Progenitor cell of endocrine pancreas (in vitro differentiated cells): ENCODE measurements at regions not wholly inside any gene's neighbourhood (a gene's known extent, or its start where the extent isn't known, plus 50 kb on each side); places are given as distances from the start of the nearest gene placed in this dataset.
"Not testable (repeated sequence)": the region's sequence is repeated elsewhere in the genome, so short reads cannot be mapped to it uniquely, and the experiment has no call there.

Source experiments
- DNase-seq: peaks from one replicate; pipeline ENCODE4 v3.0.0; 2021; ENCODE audit warnings: low spot score; ENCODE audit not compliant: unreplicated experiment
- H3K27ac Mint-ChIP-seq: 2 replicates; pipeline ENCODE4 v1.8.0; 2021; ENCODE audit warnings: mild to moderate bottlenecking, moderate library complexity, mixed read lengths
- H3K27me3 Mint-ChIP-seq: 2 replicates; pipeline ENCODE4 v1.8.0; 2021; ENCODE audit warnings: mixed read lengths
- H3K36me3 Mint-ChIP-seq: 2 replicates; pipeline ENCODE4 v1.8.0; 2022; ENCODE audit warnings: mixed read lengths; ENCODE audit not compliant: insufficient read depth
- H3K4me1 Mint-ChIP-seq: 2 replicates; pipeline ENCODE4 v1.8.0; 2021; ENCODE audit warnings: low read depth, mixed read lengths
- H3K4me3 Mint-ChIP-seq: 2 replicates; pipeline ENCODE4 v1.8.0; 2021; ENCODE audit warnings: low read depth, mild to moderate bottlenecking, moderate library complexity, mixed read lengths
- H3K9me3 Mint-ChIP-seq: 2 replicates; pipeline ENCODE4 v1.8.0; 2021; ENCODE audit warnings: low read depth, mixed read lengths
- CTCF ChIP-seq: fragments of 200-600 bp; sonication (generic); IDR thresholded peaks from one replicate; pipeline ENCODE4 v1.5.0; 2021; ENCODE audit warnings: antibody characterized with exemption, mild to moderate bottlenecking; ENCODE audit not compliant: unreplicated experiment

- peaks cover 37% of the 10 kb centered on the region for H3K27me3 Mint-ChIP-seq
- no peak for TF ChIP-seq CTCF
- DNase-seq, result no peak
- no peaks in the 10 kb centered on the region for H3K4me1 Mint-ChIP-seq
- peaks cover 8% of the 10 kb centered on the region for H3K9me3 Mint-ChIP-seq
- no peak overlapping the region for H3K4me3 Mint-ChIP-seq
- H3K36me3 Mint-ChIP-seq, result no peaks in the 10 kb centered on the region
- no peak overlapping the region for H3K27ac Mint-ChIP-seq
Observed at GRCh38 chr3:184502123-184502667, 59.4 kb upstream of the EPHB3 start.

- not testable (repeated sequence) for H3K27ac Mint-ChIP-seq, H3K4me3 Mint-ChIP-seq, H3K36me3 Mint-ChIP-seq, H3K9me3 Mint-ChIP-seq, DNase-seq, H3K4me1 Mint-ChIP-seq
- peaks cover 39% of the 10 kb centered on the region for H3K27me3 Mint-ChIP-seq
Observed at GRCh38 chr3:184502841-184503240, 58.7 kb upstream of the EPHB3 start.

GRCh38 chr3:184503647-184504046 lies 57.9 kb upstream of the EPHB3 start:
- H3K4me3 Mint-ChIP-seq, result no peak overlapping the region
- TF ChIP-seq CTCF, result no peak
- no peak for DNase-seq
- H3K4me1 Mint-ChIP-seq, result no peaks in the 10 kb centered on the region
- H3K27ac Mint-ChIP-seq, result no peak overlapping the region
- peaks cover 37% of the 10 kb centered on the region for H3K27me3 Mint-ChIP-seq
- no peaks in the 10 kb centered on the region for H3K36me3 Mint-ChIP-seq
- peaks cover 8% of the 10 kb centered on the region for H3K9me3 Mint-ChIP-seq

- no peak for TF ChIP-seq CTCF
- Mint-ChIP-seq H3K4me3 (no peak overlapping the region), H3K27ac (no peak overlapping the region), H3K4me1 (no peaks in the 10 kb centered on the region), H3K27me3 (peaks cover 37% of the 10 kb centered on the region), H3K9me3 (peaks cover 8% of the 10 kb centered on the region), H3K36me3 (no peaks in the 10 kb centered on the region)
- no peak for DNase-seq
Observed at GRCh38 chr3:184505076-184505878, 56.3 kb upstream of the EPHB3 start.

- Mint-ChIP-seq H3K27me3 (peaks cover 50% of the 10 kb centered on the region), H3K4me3 (no peak overlapping the region), H3K9me3 (peaks cover 10% of the 10 kb centered on the region), H3K27ac (no peak overlapping the region), H3K4me1 (no peaks in the 10 kb centered on the region), H3K36me3 (no peaks in the 10 kb centered on the region)
- no peak for DNase-seq
- TF ChIP-seq CTCF, result no peak
Observed at GRCh38 chr3:184506561-184506991, 55.0 kb upstream of the EPHB3 start.

- no peak for TF ChIP-seq CTCF
- H3K36me3 Mint-ChIP-seq, result peaks cover 2% of the 10 kb centered on the region
- H3K27ac Mint-ChIP-seq, result no peak overlapping the region
- H3K4me3 Mint-ChIP-seq, result no peak overlapping the region
- peaks cover 6% of the 10 kb centered on the region for H3K9me3 Mint-ChIP-seq
- DNase-seq, result no peak
- peaks cover 74% of the 10 kb centered on the region for H3K27me3 Mint-ChIP-seq
- peaks cover 1% of the 10 kb centered on the region for H3K4me1 Mint-ChIP-seq
Observed at GRCh38 chr3:184508938-184509337, 52.6 kb upstream of the EPHB3 start.
